ENCODE measurements at regions not wholly inside any gene's neighbourhood (a gene's known extent, or its start where the extent isn't known, plus 50 kb on each side); places are given as distances from the start of the nearest gene placed in this dataset.

- TF ChIP-seq YY1 (IDR thresholded peaks at IDR 0.05; ENCODE audit: insufficient read depth, insufficient read length) (no peak), SUZ12 (IDR thresholded peaks at IDR 0.05; ENCODE audit: extremely low read depth, insufficient read depth, insufficient read length) (no peak)
These were observed 158.0 kb upstream of the ITGB1 start for GRCh38 chr10:33115738-33116719.

Measured in NT2/D1 (cell line).